BE2C (cell line): ENCODE measurements at regions not wholly inside any gene's neighbourhood (a gene's known extent, or its start where the extent isn't known, plus 50 kb on each side); places are given as distances from the start of the nearest gene placed in this dataset.

Experiments
- DNase-seq: peaks from one replicate; pipeline ENCODE4 v3.0.0-alpha.2; 2020
- H3K27me3 ChIP-seq: fragments of 250-450 bp; sonication (Bioruptor Pico); 2 replicates; pipeline ENCODE4 v1.5.1; 2020; ENCODE audit warnings: mild to moderate bottlenecking
- H3K36me3 ChIP-seq: fragments of 250-450 bp; sonication (Bioruptor Pico); 2 replicates; pipeline ENCODE4 v1.5.1; 2020; ENCODE audit warnings: mild to moderate bottlenecking
- H3K4me1 ChIP-seq: fragments of 250-450 bp; sonication (Bioruptor Pico); 2 replicates; pipeline ENCODE4 v1.5.1; 2020
- H3K4me3 ChIP-seq: 2 replicates; pipeline ENCODE4 v1.5.1; 2011; ENCODE audit warnings: low read depth, low read length
- H3K9me3 ChIP-seq: fragments of 250-450 bp; sonication (Bioruptor Pico); 2 replicates; pipeline ENCODE4 v1.5.1; 2020
- CTCF ChIP-seq: IDR thresholded peaks from 2 replicates; pipeline ENCODE4 v1.5.1; 2012; ENCODE audit warnings: mild to moderate bottlenecking, low read depth, low read length

- DNase-seq = no peak
- H3K27me3 ChIP-seq = no peaks in the 10 kb centered on the region
Observed at GRCh38 chr10:91061187-91061586, 140.3 kb upstream of the ANKRD1 start.

GRCh38 chr10:91061608-91062007 is 140.7 kb upstream of the ANKRD1 start:
- Histone ChIP-seq H3K27me3 (no peaks in the 10 kb centered on the region), H3K4me1 (peaks cover 5% of the 10 kb centered on the region; the same call in 1 of the 2 replicates), H3K9me3 (no peaks in the 10 kb centered on the region), H3K36me3 (no peaks in the 10 kb centered on the region), H3K4me3 (no peak overlapping the region)
- TF ChIP-seq CTCF = no peak
- no peak for DNase-seq

More at GRCh38 chr10:91061187-91061586, 140.3 kb upstream of the ANKRD1 start:
- Histone ChIP-seq H3K4me1 (peaks cover 5% of the 10 kb centered on the region; the same call in 1 of the 2 replicates), H3K4me3 (no peak overlapping the region), H3K36me3 (no peaks in the 10 kb centered on the region), H3K9me3 (no peaks in the 10 kb centered on the region)
- no peak for TF ChIP-seq CTCF

DNA sequence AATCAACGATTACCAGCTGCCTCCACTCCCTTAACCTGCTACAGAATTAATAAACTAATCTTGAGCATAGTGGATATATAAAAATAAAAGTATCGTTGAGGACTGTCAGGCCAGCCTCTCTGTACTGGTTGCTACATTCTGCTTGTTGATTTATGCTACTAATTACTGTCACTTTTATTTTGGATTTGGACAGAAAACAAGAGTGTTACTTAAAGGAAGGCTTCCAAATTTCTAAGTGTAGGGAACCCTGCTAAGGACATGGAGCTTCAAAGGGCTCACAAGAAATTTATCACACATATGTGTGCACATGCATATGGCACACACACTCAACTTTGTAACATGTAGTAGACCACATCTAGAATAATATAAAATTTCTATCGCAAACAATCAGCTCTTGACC is 141.2 kb upstream of the ANKRD1 start:
- no peak for TF ChIP-seq CTCF
- no peaks in the 10 kb centered on the region for H3K9me3 ChIP-seq
- DNase-seq = no peak
- no peaks in the 10 kb centered on the region for H3K27me3 ChIP-seq
- no peaks in the 10 kb centered on the region for H3K36me3 ChIP-seq
- H3K4me3 ChIP-seq = no peak overlapping the region
- H3K4me1 ChIP-seq = peaks cover 5% of the 10 kb centered on the region; the same call in 1 of the 2 replicates

DNA sequence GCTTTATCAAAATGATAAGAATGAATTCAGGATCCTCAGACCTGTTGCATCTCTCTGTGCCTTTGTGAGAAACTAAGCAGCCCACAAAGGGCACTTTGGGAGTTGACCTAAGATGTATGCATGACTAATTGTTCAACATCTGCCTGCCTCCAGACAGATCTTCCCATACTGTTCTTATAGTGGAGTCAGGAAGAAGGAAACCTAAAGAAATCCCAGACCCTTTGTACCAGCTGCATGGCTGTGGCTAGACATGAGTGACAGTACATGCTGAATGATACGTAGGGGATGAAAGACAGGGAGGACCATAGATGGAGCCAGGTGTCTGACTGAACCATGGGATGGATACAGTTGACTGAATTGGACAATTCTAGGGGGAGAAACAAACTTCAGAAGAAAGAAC is 148.7 kb upstream of the PCGF5 start:
- no peak overlapping the region for H3K4me3 ChIP-seq
- no peaks in the 10 kb centered on the region for H3K36me3 ChIP-seq
- no peaks in the 10 kb centered on the region for H3K27me3 ChIP-seq
- no peak for DNase-seq
- H3K9me3 ChIP-seq = no peaks in the 10 kb centered on the region; the same call in 1 of the 2 replicates
- peaks cover under 1% of the 10 kb centered on the region; the same call in 1 of the 2 replicates for H3K4me1 ChIP-seq
- no peak for TF ChIP-seq CTCF

DNA sequence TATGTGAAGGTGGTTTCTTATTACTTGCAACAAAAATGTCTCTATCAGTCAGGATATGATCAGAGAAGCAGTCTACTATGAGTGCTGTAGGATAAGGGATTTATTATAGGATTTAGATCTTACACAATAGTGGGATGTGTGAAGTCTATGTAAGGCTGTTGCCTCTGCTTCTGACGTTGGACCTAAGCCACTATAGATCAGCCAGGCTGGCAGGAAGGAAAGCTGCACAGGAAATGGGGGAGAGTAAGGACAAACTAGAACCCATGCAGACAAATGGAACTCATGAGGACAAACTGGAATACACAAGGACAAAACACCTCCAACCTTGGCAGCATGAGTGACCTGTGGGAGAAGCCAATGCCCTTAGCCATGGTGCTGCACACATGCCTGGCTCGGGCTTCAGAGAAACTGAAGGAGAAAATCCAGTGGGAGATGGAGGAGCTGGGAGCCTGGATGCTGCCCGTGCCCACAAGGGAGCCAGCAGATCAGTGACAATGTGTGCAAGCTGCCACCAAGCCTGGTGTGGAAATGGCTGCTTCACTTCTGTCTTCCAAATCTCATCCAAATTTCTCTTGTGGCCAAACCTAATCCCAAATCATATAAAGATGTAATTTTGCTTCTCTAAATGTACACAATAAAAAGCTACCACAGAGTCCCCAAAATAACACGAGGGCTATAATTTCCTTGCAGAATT is 147.0 kb upstream of the PCGF5 start:
- no peak overlapping the region for H3K4me3 ChIP-seq
- H3K4me1 ChIP-seq = peaks cover 6% of the 10 kb centered on the region
- no peaks in the 10 kb centered on the region for H3K36me3 ChIP-seq
- TF ChIP-seq CTCF = no peak
- no peak for DNase-seq
- no peaks in the 10 kb centered on the region; the same call in 1 of the 2 replicates for H3K9me3 ChIP-seq
- H3K27me3 ChIP-seq = no peaks in the 10 kb centered on the region

GRCh38 chr10:91076991-91077548 is 143.4 kb upstream of the PCGF5 start:
- Histone ChIP-seq H3K27me3 (no peaks in the 10 kb centered on the region), H3K4me1 (peaks cover 15% of the 10 kb centered on the region), H3K4me3 (peak overlapping the region; percentile 26), H3K9me3 (no peaks in the 10 kb centered on the region; the same call in 1 of the 2 replicates), H3K36me3 (no peaks in the 10 kb centered on the region)
- TF ChIP-seq CTCF = no peak
- no peak for DNase-seq
